ENCODE measurements at regions not wholly inside any gene's neighbourhood (a gene's known extent, or its start where the extent isn't known, plus 50 kb on each side); places are given as distances from the start of the nearest gene placed in this dataset.

GRCh38 chr2:12066116-12066515 is 319.7 kb downstream of the LPIN1 start:
- DNase-seq (ENCODE audit: low read depth): no peak
- no peak for TF ChIP-seq CTCF (IDR thresholded peaks at IDR 0.05; ENCODE audit: insufficient read depth, low read depth, low read length, missing control alignments)
- H3K4me3 ChIP-seq (ENCODE audit: low read length): no peak overlapping the region

- no peak for DNase-seq (ENCODE audit: low read depth)
- no peak for TF ChIP-seq CTCF (IDR thresholded peaks at IDR 0.05; ENCODE audit: insufficient read depth, low read depth, low read length, missing control alignments)
- H3K4me3 ChIP-seq (ENCODE audit: low read length): no peak overlapping the region
Observed at GRCh38 chr2:12066986-12067385, 320.6 kb downstream of the LPIN1 start.

- no peak for DNase-seq (ENCODE audit: low read depth)
- no peak for TF ChIP-seq CTCF (IDR thresholded peaks at IDR 0.05; ENCODE audit: insufficient read depth, low read depth, low read length, missing control alignments)
- H3K4me3 ChIP-seq (ENCODE audit: low read length): no peak overlapping the region
Observed at GRCh38 chr2:12068796-12069538, 322.5 kb downstream of the LPIN1 start.

- no peak for DNase-seq (ENCODE audit: low read depth)
- no peak overlapping the region for H3K4me3 ChIP-seq (ENCODE audit: low read length)
- no peak for TF ChIP-seq CTCF (IDR thresholded peaks at IDR 0.05; ENCODE audit: insufficient read depth, low read depth, low read length, missing control alignments)
Observed at GRCh38 chr2:12070153-12070552, 323.7 kb downstream of the LPIN1 start.

GRCh38 chr2:12070581-12070980 is 324.1 kb downstream of the LPIN1 start:
- no peak for TF ChIP-seq CTCF (IDR thresholded peaks at IDR 0.05; ENCODE audit: insufficient read depth, low read depth, low read length, missing control alignments)
- DNase-seq (ENCODE audit: low read depth): no peak

GRCh38 chr2:12071318-12071717 is 324.9 kb downstream of the LPIN1 start:
- TF ChIP-seq CTCF (IDR thresholded peaks at IDR 0.05; ENCODE audit: insufficient read depth, low read depth, low read length, missing control alignments): no peak
- DNase-seq (ENCODE audit: low read depth): no peak
- H3K4me3 ChIP-seq (ENCODE audit: low read length): no peak overlapping the region

More at GRCh38 chr2:12070581-12070980, 324.1 kb downstream of the LPIN1 start:
- H3K4me3 ChIP-seq (ENCODE audit: low read length): no peak overlapping the region
